COR-L47 (cell line): ENCODE measurements at regions not wholly inside any gene's neighbourhood (a gene's known extent, or its start where the extent isn't known, plus 50 kb on each side); places are given as distances from the start of the nearest gene placed in this dataset.
"Not testable (repeated sequence)": the region's sequence is repeated elsewhere in the genome, so short reads cannot be mapped to it uniquely, and the experiment has no call there.

Experiments used
- DNase-seq: peaks from one replicate; lab custom pipeline; 2025; lab: John Stamatoyannopoulos, UW

DNA sequence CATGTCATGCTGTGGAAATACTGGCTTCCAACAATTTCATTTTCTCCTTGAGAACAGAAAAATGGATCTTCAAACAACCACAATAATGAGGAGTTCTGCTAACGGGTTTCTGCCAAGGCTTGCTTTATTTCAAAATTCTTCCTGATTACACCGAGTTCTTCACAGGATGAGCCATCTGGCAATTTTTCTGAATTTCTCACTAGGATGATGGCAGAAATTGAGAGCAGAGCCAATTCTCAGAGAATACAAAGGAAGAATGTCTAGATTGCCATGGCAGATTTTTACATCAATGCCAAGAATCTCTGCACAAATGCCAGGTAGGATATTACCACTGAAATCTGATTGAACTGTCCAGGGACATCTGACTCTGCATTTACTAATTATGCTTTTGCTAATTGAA lies 619.0 kb upstream of the CHRM3 start:
- DNase-seq: no peak

- DNase-seq: no peak
These were observed 621.6 kb upstream of the CHRM3 start for GRCh38 chr1:238764779-238765178.

- no peak for DNase-seq
These were observed 633.1 kb upstream of the CHRM3 start for GRCh38 chr1:238753252-238753651.

GRCh38 chr1:238752327-238752726 lies 634.0 kb upstream of the CHRM3 start:
- DNase-seq: no peak

DNA sequence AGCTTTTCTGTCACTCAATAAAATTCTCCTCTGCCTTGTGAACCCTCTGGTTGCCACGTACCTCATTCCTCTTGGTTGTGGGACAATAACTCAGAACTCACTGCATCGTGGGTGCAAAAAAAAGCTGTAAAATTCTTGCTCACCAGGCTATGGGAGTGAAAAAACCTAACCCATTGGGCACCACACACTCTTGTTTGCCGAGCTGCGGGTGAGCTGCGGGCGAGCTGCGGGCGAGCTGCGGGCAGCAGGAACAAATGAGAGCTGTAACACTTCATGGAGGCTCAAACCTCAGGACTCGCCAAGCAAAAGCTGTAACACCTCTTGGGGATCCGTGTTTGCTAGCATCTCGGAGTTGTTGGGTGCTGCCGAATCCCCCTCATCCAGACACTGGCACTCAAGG lies 641.3 kb upstream of the CHRM3 start:
- no peak for DNase-seq

- no peak for DNase-seq
These were observed 647.5 kb upstream of the CHRM3 start for GRCh38 chr1:238738892-238739291.

DNA sequence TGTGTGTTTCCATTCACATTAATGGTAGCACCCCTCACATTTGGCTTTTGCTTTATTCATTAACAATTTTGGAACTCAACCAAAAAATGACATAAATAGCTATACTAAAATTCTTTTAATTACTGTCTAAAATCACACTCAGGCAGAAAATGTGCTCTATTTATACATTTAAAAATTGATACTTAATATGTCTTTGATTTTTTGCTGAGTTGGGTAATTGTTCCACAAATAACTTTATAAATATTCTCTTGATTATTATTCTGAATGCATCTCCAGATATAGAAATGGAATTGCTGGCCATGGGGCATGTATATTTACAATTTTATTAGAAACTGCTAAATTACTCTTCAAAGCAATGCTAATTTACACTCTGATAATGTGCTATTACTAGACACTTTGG lies 658.7 kb upstream of the CHRM3 start:
- no peak for DNase-seq

- no peak for DNase-seq
These were observed 663.6 kb upstream of the CHRM3 start for GRCh38 chr1:238722812-238723211.

DNA sequence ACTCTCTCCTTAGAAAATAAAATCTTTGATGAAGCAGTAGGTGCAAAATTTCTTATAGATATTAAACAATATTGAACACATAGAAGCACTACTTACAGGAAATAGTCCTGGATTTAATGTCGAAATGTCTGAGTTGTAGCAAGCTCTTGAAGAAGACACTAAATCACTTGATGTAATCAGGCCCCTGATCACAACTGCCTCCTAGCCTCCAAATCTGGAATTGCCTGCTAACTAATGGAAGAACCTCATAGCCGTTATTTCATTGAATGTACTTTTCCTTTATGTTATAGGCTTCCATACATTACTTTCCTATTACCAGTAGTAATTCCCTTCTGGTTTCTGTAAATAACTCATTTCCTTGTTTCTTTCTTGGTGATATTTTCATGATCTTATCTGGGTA lies 675.7 kb upstream of the CHRM3 start:
- no peak for DNase-seq

DNA sequence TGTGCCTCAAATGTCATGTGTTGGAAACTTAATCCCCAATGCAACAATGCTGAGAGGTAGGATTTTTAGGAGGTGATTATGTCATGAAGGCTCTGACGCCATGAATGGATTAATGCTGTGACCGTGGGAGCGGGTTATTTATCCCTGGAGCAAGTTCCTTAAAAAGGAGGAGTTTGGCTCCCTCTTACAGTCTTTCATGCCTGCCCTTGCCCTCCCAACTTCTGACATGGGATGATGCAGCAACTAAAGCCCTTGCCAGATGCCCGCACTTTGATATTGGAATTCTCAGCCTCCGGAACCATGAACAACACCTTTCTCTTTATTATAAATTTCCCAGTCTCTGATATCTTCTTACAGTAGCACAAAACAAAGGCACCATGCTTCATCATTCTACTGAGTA lies 685.3 kb upstream of the CHRM3 start:
- no peak for DNase-seq

DNA sequence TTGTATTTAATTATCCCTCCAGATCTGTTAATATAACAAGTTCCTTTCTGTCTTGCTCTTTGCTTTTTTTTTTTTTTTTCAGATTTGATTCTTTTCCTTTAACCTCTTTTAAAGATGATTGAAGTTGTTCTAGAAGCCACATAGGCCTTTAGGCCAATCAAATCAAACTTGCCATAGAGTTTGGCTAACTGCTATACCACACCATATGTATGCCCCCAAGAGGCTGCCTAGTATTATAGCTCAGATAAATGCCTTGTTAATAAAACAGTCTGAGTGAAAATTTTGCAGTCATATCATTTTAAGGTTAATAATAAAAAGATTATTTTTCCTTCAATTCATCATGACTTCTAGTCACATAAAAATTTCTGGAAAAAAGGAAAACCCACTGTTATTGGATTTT lies 696.0 kb upstream of the CHRM3 start:
- no peak for DNase-seq

DNA sequence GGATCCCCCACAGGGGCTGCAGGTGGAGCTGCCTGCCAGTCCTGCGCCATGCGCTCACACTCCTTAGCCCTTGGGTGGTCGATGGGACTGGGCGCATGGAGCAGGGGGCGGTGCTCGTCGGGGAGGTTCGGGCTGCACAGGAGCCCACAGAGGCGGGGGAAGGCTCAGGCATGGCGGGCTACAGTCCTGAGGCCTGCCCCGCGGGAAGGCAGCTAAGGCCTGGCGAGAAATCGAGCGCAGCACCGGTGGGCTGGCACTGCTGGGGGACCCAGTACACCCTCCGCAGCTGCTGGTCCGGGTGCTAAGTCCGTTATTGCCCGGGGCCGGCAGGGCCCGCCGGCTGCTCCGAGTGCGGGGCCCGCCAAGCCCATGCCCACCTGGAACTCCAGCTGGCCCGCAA lies 701.8 kb upstream of the CHRM3 start:
- not testable (repeated sequence) for DNase-seq

- no peak for DNase-seq
These were observed 704.9 kb upstream of the CHRM3 start for GRCh38 chr1:238681451-238681850.

- DNase-seq: no peak
These were observed 705.3 kb upstream of the CHRM3 start for GRCh38 chr1:238681021-238681420.

GRCh38 chr1:238677567-238677966 lies 708.8 kb upstream of the CHRM3 start:
- DNase-seq: no peak

DNA sequence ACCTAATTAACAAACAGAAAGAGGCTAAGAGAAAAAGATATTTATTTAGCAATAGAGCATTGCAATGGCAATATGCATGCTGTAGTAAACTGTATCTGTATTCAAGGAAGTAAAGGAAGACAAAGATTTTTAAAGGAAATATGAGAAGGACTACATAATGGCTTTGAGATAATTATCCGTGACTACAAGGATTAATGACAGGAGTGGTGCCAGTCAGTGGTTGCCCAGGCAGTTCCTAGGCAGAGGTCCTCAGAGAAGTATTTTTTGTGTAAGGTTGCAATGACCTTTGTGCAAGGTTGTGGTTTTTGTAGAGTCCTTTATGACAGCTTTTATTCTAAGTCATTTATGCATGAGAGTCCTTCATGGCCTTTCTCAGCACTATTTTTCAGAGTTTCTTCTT lies 711.1 kb upstream of the CHRM3 start:
- no peak for DNase-seq

GRCh38 chr1:238674316-238674715 lies 712.1 kb upstream of the CHRM3 start:
- DNase-seq: no peak

DNA sequence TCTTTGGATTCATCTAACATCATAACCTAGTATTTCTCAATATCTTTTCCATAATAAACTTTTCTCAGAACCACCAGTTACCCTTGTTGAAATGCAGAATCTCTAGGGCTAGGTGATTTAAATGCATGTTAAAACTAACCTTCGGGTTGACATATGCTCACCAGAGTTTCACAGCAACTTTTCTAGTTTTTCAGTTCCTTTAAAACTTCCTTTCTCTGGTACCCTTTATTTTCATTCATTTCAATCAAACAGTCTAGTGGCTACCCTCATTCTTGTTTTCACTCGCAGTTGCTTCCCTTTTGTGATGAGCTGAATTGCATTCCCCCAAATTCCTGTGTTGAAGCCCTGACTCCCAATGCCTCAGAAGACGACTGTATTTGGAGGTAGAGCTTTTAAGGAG lies 712.8 kb upstream of the CHRM3 start:
- no peak for DNase-seq

DNA sequence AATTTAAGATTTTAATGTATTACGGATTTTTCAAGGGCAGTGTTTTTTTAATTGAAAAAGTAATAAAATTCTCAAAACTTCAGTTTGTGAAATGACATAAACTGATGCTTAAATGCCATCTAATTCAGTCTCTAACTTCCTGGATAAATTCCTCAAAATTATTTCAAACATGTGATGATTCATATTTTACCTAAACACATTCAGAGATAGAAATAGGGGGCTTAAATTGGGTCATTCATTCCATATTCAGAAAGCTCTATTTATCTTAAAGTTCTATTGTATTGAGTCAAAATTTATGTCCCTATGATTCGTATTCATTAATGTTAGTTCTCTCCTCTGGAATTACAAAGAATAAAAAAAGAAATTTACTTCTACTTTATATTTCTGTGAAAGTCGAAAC lies 713.6 kb upstream of the CHRM3 start:
- no peak for DNase-seq

DNA sequence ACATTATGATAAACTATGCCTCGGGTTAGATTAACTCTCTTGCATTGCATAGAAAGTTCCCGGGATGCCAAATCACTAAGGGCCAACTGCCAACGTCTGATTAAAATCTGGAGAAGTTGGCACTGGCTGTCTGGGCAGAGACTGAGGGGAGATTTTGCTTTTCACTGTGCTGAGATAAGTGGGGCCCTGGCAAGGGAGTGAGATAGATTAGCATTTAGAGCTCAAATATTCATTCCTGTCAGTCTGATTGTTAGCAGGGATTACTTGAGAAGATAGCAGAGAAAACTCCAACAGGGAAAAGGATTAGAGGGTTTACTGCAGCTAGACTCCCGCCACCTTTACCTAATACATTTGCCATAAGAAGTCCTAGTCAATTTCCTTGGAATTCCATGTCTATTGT lies 714.1 kb upstream of the CHRM3 start:
- no peak for DNase-seq

GRCh38 chr1:238664139-238664538 lies 722.2 kb upstream of the CHRM3 start:
- DNase-seq: no peak

GRCh38 chr1:238660849-238661248 lies 725.5 kb upstream of the CHRM3 start:
- no peak for DNase-seq

- DNase-seq: no peak
These were observed 727.6 kb upstream of the CHRM3 start for GRCh38 chr1:238658763-238659162.

GRCh38 chr1:238653693-238654321 lies 732.6 kb upstream of the CHRM3 start:
- no peak for DNase-seq
